ENCODE measurements at regions not wholly inside any gene's neighbourhood (a gene's known extent, or its start where the extent isn't known, plus 50 kb on each side); places are given as distances from the start of the nearest gene placed in this dataset.

GRCh38 chr2:118190474-118190873 is 102.2 kb downstream of the INSIG2 start:
- TF ChIP-seq CTCF (IDR thresholded peaks at IDR 0.05): no peak
- TF ChIP-seq POLR2A (IDR thresholded peaks at IDR 0.05): no peak

All from adrenal gland (tissue), 5 donors.